ENCODE measurements at regions not wholly inside any gene's neighbourhood (a gene's known extent, or its start where the extent isn't known, plus 50 kb on each side); places are given as distances from the start of the nearest gene placed in this dataset.

- TF ChIP-seq, protein P1, sequence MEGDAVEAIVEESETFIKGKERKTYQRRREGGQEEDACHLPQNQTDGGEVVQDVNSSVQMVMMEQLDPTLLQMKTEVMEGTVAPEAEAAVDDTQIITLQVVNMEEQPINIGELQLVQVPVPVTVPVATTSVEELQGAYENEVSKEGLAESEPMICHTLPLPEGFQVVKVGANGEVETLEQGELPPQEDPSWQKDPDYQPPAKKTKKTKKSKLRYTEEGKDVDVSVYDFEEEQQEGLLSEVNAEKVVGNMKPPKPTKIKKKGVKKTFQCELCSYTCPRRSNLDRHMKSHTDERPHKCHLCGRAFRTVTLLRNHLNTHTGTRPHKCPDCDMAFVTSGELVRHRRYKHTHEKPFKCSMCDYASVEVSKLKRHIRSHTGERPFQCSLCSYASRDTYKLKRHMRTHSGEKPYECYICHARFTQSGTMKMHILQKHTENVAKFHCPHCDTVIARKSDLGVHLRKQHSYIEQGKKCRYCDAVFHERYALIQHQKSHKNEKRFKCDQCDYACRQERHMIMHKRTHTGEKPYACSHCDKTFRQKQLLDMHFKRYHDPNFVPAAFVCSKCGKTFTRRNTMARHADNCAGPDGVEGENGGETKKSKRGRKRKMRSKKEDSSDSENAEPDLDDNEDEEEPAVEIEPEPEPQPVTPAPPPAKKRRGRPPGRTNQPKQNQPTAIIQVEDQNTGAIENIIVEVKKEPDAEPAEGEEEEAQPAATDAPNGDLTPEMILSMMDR (IDR thresholded peaks at IDR 0.05; ENCODE audit: low read depth, low read length), result no peak
- in situ Hi-C loops (cut with HindIII; ENCODE audit: low sequenced_read_pairs), result no loop called here
- H3K4me3 ChIP-seq (ENCODE audit: low read depth, low read length), result no peak overlapping the region
- no peak for DNase-seq (ENCODE audit: low read depth, low spot score)
These were observed 90.6 kb downstream of the SPRY2 start for GRCh38 chr13:80250213-80250810.

DNA sequence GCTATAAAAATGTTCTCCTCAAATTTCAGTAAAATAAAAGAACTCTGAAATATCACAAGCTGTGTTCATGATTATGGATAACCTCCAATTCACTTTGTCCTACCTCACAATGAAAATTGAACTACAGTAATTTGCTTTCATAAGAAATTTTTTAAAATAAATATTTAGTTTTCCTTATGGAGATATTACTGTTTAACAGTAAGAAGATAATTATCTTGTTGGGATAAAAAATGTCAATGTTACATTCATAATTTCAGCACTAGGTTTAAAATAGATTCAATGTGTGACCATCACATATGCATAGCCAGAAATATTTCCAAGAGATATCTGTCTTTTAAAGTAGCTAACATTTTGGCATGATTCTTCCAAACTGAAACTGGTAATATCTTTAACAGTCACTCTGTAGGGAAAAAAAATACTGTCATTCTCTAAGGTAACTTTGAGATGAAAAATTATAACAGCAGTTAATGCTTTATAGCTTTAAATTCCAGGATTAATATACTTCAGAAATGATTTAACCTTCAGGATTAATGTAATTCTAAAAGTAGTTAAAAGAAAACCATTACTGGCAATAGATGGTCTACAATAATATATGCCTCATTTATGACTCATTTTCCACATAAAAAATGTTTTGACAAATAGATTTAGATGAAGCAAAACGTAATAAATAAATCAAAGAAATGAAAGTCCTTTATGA, 91.3 kb downstream of the SPRY2 start:
- no peak overlapping the region for H3K4me3 ChIP-seq (ENCODE audit: low read depth, low read length)
- TF ChIP-seq, protein P1 (IDR thresholded peaks at IDR 0.05; ENCODE audit: low read depth, low read length), result no peak
- in situ Hi-C loops (cut with HindIII; ENCODE audit: low sequenced_read_pairs), result no loop called here
- DNase-seq (ENCODE audit: low read depth, low spot score), result no peak

- H3K4me3 ChIP-seq (ENCODE audit: low read depth, low read length), result no peak overlapping the region
- in situ Hi-C loops (cut with HindIII; ENCODE audit: low sequenced_read_pairs), result no loop called here
- DNase-seq (ENCODE audit: low read depth, low spot score), result no peak
- TF ChIP-seq, protein P1 (IDR thresholded peaks at IDR 0.05; ENCODE audit: low read depth, low read length), result no peak
These were observed 95.7 kb downstream of the SPRY2 start for GRCh38 chr13:80245162-80245733.

DNA sequence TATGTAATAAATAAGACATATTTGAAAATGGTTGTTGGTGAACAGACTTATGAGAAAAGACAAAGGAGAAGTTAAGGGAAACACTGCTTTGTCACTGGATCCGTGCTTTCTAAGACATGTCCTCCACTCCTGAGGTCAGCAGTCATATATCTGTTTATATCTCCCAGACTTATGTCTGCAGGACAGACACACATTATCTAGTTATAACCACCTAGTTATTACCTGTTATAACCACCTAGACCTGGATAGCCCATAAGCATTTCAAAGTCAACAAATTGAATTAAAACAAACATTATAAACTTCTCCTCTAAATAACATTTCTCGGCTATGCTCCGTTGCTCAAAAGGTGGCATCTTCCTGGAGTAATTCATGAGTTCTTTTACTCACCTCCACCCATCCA, 96.4 kb downstream of the SPRY2 start:
- in situ Hi-C loops (cut with HindIII; ENCODE audit: low sequenced_read_pairs), result no loop called here
- TF ChIP-seq, protein P1 (IDR thresholded peaks at IDR 0.05; ENCODE audit: low read depth, low read length), result no peak
- no peak overlapping the region for H3K4me3 ChIP-seq (ENCODE audit: low read depth, low read length)
- DNase-seq (ENCODE audit: low read depth, low spot score), result no peak

GRCh38 chr13:80242728-80243427, 98.0 kb downstream of the SPRY2 start:
- TF ChIP-seq, protein P1 (IDR thresholded peaks at IDR 0.05; ENCODE audit: low read depth, low read length), result no peak
- no peak overlapping the region for H3K4me3 ChIP-seq (ENCODE audit: low read depth, low read length)
- DNase-seq (ENCODE audit: low read depth, low spot score), result no peak
- in situ Hi-C loops (cut with HindIII; ENCODE audit: low sequenced_read_pairs), result no loop called here

DNA sequence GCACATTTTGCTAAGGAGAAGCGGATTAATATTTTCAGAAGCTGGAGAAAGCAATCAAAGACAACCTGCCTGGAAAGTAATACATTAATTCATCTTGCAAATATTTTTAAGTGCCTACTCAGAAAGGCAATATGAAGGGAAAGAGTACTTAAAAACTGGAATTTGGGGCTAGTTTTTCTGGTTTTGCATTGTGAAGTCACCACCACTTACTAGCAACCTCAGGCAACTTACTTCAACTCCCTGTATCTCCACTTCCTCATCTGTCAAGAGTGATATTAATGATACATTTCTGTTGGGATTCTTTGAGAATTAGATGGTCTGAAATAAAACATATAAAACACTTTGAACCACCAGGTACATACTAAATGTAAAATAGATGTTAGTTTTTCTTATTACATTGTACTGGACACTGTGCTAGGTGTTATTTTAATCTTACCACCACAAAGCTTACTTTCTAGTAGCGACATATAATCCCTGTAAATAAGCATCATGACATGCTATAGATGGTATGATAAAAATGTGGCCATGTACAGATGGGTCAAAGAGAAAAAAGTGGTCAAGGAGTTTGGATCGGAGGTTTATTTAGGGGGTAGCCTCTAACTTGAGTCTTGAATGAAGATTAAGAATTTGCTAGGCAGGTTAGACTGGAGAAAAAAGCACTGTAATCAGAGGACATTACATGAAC, 101.2 kb downstream of the SPRY2 start:
- H3K4me3 ChIP-seq (ENCODE audit: low read depth, low read length), result no peak overlapping the region
- TF ChIP-seq, protein P1 (IDR thresholded peaks at IDR 0.05; ENCODE audit: low read depth, low read length), result no peak
- in situ Hi-C loops (cut with HindIII; ENCODE audit: low sequenced_read_pairs), result no loop called here
- peak; percentile 18 for DNase-seq (ENCODE audit: low read depth, low spot score)

Data from astrocyte of the spinal cord (primary cell).